ENCODE measurements at regions not wholly inside any gene's neighbourhood (a gene's known extent, or its start where the extent isn't known, plus 50 kb on each side); places are given as distances from the start of the nearest gene placed in this dataset.

- no peak for DNase-seq (ENCODE audit: low spot score)
These were observed 149.0 kb upstream of the FST start for GRCh38 chr5:53331463-53331862.

GRCh38 chr5:53333160-53333559 lies 147.3 kb upstream of the FST start:
- DNase-seq (ENCODE audit: low spot score): no peak

- no peak for DNase-seq (ENCODE audit: low spot score)
These were observed 145.9 kb upstream of the FST start for GRCh38 chr5:53334431-53334941.

DNA sequence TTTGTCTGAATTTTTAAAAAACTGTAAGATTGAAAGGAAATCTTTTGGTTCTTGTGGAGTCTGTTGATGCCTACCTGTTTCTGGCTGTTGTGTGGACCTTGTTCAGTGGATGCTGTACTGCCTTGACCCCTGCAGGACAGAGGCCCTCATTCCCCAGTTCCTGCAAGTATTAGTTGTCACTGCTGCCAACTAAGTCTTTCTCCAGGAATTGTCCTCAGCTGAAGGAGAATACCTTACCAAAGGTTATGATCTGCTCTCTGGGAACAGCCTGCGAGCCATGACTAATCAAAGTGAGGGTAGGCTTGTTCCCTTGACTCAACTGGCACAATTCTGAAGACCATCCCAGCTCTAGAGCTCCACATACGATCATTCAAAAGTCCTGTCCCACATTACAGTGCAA lies 145.3 kb upstream of the FST start:
- no peak for DNase-seq (ENCODE audit: low spot score)

- no peak for DNase-seq (ENCODE audit: low spot score)
These were observed 142.6 kb upstream of the FST start for GRCh38 chr5:53337827-53338226.

DNA sequence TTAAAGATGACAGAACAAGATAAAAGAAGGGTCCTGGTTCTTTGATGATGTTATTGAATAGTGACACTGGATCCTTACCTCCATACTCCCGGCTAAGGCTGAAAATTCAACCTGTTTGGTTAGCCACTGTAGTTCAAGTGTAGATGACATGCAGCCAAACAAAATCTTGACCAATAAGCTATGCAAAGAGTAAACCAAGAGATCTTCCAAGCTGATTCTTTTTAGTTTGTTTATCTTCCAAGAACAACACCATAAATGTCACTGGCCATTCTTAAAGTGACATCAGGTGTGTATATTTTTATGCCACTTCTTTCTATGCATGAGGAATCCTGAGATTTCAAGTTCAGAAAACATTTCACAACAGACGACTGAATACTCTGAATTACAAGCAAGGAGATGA lies 141.5 kb upstream of the FST start:
- no peak for DNase-seq (ENCODE audit: low spot score)

- DNase-seq (ENCODE audit: low spot score): no peak
These were observed 140.4 kb upstream of the FST start for GRCh38 chr5:53339962-53340540.

- no peak for DNase-seq (ENCODE audit: low spot score)
These were observed 139.3 kb upstream of the FST start for GRCh38 chr5:53340956-53341750.

- DNase-seq (ENCODE audit: low spot score): no peak
These were observed 138.2 kb upstream of the FST start for GRCh38 chr5:53342236-53342635.

GRCh38 chr5:53343187-53343586 lies 137.2 kb upstream of the FST start:
- no peak for DNase-seq (ENCODE audit: low spot score)

GRCh38 chr5:53350368-53350767 lies 130.1 kb upstream of the FST start:
- DNase-seq (ENCODE audit: low spot score): no peak

DNA sequence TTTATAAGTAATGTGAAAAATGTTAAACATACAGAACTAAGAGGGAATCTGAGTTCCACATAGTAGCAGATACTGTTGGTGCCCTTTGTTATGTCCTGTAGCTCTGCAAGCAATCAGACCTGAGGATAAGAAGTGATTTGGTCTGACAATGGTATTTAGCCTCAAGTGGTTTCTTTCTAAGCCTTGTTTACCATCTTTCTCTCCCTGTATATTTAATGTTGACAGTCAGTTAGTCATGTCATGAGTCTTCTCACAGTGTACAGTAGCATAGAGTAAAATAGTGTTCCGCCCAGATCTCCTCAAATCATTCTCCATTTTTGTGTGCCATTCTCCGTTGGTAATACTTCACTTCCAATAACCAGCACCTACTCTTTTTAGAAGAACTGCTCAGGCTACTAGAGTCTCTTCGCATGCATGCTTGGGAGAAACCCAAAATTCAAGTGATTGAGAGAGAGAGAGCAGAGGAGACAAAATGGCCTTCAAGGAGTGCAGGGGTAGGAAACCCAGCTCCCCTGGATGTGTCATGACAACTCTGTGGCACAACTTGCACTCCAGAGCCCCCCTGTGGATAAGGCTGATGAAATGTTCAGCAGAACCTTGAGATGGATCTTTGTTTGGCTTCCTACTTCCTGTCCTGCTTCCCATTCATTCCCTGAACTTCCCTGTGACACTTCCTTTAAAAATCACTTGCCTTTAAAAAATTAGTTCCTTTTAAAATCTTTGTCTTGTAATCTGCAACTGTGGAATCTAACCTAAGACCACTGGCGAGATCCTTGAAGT lies 129.2 kb upstream of the FST start:
- DNase-seq (ENCODE audit: low spot score): no peak

DNA sequence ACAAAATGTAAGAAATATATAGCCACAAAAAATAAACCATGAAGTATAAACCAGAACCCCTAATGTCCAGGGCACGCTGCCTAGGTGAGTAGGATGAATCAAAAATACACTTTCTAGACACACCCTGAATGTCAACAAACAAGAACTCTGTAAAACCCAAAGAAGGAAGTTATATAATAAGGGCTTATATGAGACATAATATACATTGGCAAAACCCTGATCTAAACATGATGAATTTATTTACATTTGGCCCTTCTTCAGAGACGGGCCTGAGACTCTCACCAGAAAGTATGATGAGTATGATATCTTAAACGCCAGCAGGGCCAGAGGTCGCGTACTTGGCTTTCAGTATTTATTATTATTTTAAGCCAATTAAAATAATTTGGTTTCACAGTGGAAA lies 125.1 kb upstream of the FST start:
- DNase-seq (ENCODE audit: low spot score): no peak

DNA sequence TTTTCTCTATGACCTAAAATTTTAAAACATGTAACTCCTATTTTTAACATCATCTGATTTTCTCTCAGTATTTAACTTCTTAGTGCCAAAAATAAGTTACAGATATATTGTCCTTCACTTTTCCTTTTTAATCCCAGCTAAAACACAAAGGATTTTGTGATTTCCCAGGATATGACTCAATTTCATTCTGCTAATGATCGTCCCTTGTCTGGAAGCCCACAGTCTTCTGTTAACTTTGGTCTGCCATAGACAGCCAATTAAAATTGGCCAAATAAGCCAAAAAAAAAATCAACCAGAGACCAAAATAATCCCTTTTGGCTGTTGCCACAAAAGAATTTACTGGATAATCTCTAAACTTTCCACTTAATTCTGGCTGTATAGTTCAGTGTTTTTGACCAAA lies 124.5 kb upstream of the FST start:
- no peak for DNase-seq (ENCODE audit: low spot score)

DNA sequence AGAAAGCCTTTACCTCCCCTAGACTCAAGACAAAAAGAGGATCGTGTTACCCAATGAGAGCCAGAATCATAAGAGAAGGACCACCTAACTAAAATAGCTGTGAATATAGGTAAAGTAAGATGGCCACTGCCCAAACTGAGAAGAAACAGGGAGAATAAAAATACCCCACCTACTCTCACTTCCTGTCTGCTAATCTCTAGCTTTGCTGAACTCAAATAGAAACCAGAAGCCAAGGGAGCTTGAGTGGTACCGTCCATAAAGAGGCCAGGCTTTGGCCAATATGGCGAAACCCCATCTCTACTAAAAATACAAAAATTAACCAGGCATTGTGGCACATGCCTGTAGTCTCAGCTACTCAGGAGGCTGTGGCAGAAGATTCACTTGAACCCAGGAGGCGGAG lies 123.0 kb upstream of the FST start:
- no peak for DNase-seq (ENCODE audit: low spot score)

- DNase-seq (ENCODE audit: low spot score): no peak
These were observed 121.6 kb upstream of the FST start for GRCh38 chr5:53358794-53359193.

DNA sequence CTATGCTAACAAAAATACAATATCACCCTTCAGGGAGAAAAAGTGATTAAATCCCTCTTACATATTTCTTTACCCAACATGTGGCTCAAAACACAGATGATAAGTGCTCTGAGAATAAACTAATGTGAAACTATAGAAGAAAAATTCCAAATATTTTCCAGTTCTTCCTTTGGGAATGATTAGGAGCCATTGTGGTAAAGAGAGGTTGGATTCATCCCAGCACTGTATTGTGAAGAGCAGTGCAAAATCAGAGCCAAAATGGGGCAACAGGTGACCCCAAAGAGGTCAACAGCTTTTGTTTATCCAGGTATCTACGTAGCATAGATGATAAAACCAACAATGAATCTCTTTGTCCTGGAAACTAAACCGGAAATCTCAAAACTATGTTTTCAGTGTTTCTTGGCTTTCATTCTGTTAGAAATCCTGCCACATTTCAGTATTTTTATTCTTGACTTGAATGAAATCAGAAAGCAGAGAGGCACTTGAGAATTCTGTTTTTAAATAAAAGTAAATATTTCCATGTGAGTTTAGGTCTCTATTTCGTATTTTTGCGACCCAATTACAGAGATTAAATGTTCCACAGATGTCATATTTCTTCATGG lies 120.4 kb upstream of the FST start:
- DNase-seq (ENCODE audit: low spot score): no peak

DNA sequence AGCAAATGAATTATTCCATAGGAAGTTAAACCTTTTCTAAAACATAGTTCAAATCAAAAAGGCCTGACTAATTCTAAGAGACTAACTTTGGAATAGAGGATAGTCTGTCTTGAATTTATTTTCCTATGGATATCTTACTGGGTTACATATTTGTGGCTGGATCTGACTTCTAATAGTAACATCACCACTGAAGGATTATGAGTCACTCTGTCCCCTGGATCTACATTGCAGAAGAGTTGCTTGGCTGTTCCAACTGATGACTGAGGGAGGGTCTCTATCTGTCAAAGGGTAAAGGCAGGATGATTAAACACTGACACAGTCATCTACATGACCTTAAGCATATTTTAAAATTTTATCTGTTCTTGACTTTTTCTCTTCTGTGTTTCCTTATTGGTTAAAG lies 119.6 kb upstream of the FST start:
- no peak for DNase-seq (ENCODE audit: low spot score)

DNA sequence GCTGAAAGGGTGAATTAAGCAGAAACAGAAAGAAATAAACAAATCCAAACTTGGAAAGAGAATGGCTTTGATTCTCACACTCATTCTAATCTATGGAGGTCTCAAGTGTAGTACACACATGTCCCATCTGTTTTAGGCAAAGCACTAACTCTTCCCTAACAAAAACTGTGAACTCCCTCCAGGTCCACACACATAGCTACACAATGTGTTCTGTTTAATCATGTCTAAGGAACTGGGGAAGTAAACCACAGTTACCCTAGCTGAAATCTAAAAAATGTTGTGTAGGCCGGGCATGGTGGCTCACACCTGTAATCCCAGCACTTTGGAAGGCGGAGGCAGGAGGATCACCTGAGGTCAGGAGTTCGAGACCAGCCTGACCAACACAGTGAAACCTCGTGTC lies 118.7 kb upstream of the FST start:
- no peak for DNase-seq (ENCODE audit: low spot score)

DNA sequence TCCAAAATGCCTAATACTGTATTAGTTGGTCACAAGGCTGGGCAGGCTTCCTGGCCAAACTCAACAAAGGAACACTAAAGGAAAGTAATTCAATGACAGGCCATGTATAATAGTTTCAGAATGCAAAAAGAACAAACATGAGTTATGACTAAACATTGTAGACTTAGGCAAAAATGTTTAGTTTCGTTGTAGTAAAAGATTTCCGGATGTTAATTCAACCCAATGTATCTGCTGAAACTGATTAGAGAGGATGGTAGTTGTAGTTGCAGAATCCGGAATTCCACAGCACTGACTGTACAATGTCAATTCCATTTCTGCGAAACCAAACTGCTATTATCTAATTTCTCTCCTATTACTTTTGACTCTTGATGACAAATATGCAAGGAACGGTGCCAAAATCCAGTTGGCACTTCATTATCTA lies 117.9 kb upstream of the FST start:
- DNase-seq (ENCODE audit: low spot score): no peak

- no peak for DNase-seq (ENCODE audit: low spot score)
These were observed 116.4 kb upstream of the FST start for GRCh38 chr5:53364061-53364460.

DNA sequence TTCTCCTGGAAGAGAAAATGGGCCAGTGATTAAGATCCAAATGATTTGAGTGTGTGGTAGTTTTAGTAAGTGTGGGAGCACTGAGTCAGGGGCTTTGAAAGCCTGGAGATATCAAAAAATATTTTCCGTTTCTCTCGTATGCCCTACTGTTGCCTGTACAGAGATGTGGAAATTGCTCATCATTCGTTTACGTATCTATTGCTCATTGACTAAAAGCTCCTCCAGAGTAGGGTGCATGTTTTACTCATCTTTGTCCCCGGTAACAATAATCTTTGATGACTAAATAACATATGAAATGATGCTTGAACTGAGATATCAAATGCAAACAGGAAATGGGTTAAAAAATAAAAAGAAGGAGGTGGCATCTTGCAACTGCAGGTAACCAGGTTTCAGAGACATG lies 114.2 kb upstream of the FST start:
- DNase-seq (ENCODE audit: low spot score): no peak

DNA sequence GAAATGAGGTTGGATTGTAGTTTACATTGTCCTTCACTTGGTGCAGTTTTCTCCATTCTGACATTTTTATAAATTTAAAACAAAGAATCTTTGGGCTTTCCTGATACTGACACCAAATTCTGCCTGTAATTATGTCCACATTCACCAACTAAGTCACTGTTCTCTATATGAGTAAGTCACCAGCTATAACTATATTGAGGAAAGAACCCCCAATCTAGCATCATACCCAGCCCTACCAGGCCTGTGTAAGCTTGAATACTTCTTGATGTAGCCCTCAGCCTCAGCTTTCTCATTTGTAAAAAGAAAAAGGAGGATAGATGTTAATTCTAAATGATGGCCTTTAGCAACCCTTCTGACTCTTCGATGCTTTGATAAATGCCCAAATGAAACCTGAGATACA lies 112.7 kb upstream of the FST start:
- no peak for DNase-seq (ENCODE audit: low spot score)
